Suprapubic skin (tissue), 4 donors: ENCODE measurements at regions not wholly inside any gene's neighbourhood (a gene's known extent, or its start where the extent isn't known, plus 50 kb on each side); places are given as distances from the start of the nearest gene placed in this dataset.

ENCODE experiments used
- DNase-seq, 2 donors: peaks; one replicate each; pipeline ENCODE4 v3.0.0-alpha.2; 2019; ENCODE audit warnings: low spot score in 2 of 2
- H3K27ac ChIP-seq: fragments of 200-600 bp; sonication (generic); one replicate; pipeline ENCODE4 v1.5.1; 2019
- H3K27me3 ChIP-seq: fragments of 200-600 bp; sonication (generic); one replicate; pipeline ENCODE4 v1.5.1; 2019
- H3K36me3 ChIP-seq: fragments of 200-600 bp; sonication (generic); one replicate; pipeline ENCODE4 v1.5.1; 2019
- H3K4me1 ChIP-seq: fragments of 200-600 bp; sonication (generic); one replicate; pipeline ENCODE4 v1.5.1; 2019
- H3K4me3 ChIP-seq: fragments of 200-600 bp; sonication (generic); one replicate; pipeline ENCODE4 v1.5.1; 2019; ENCODE audit warnings: mild to moderate bottlenecking
- H3K9me3 ChIP-seq: fragments of 200-600 bp; sonication (generic); one replicate; pipeline ENCODE4 v1.5.1; 2019
- EP300 ChIP-seq: sonication (generic); formaldehyde crosslinking; IDR thresholded peaks from one replicate; pipeline ENCODE4 v1.6.1; 2017; ENCODE audit warnings: antibody characterized with exemption
- POLR2A ChIP-seq, 2 donors: fragments of 450-650 bp; IDR thresholded peaks; one replicate each; pipeline ENCODE4 v1.6.1; 2017; ENCODE audit warnings: antibody characterized with exemption in 2 of 2, mild to moderate bottlenecking in 2 of 2, moderate library complexity in 2 of 2
- POLR2AphosphoS5 ChIP-seq, 3 donors: sonication (generic); formaldehyde crosslinking; IDR thresholded peaks; one replicate each; pipeline ENCODE4 v1.6.1; 2017; ENCODE audit warnings: antibody characterized with exemption in 3 of 3
- WGBS: methylation state at CpG from one replicate; pipeline ENCODE4 v1.1.5; 2018; 5-methylcytosine and 5-hydroxymethylcytosine counted together
- TF ChIP-seq, protein P1 (sequence below), 2 donors: fragments of 200-600 bp in 1 of 2; fragments of 450-650 bp in 1 of 2; sonication (generic) in 1 of 2; IDR thresholded peaks; one replicate each; pipeline ENCODE4 v1.5.1; 2016 to 2019; ENCODE audit warnings: antibody characterized with exemption in 2 of 2, mild to moderate bottlenecking in 1 of 2, moderate library complexity in 1 of 2

DNA sequence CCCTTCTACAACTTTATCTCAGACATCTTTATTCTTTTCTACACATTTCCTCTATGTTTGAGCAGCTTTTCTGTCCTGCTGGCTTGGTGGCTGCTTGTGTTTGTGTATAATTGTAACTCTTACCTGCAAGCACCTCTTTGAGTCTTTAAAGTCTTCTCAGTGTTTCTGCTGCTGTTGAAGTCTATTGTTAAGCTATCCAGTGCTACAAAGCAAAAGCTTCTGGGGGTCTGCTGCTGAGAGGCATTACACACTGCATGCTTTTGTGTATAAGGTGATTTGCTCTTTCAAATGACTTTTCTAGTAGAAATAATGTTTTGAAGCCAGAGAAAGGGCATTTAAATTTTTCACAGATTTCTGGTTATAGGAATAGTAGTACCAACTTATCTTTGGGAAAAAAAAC is 241.8 kb downstream of the DTHD1 start:
- H3K27me3 ChIP-seq, result no peaks in the 10 kb centered on the region
- no peaks in the 10 kb centered on the region for H3K4me1 ChIP-seq
- no peaks in the 10 kb centered on the region for H3K9me3 ChIP-seq
- no peak for DNase-seq
- H3K36me3 ChIP-seq, result no peaks in the 10 kb centered on the region
- TF ChIP-seq EP300 (no peak), POLR2AphosphoS5 (IDR thresholded peaks at IDR 0.05) (no peak), POLR2A (IDR thresholded peaks at IDR 0.05) (no peak)
- TF ChIP-seq, protein P1, sequence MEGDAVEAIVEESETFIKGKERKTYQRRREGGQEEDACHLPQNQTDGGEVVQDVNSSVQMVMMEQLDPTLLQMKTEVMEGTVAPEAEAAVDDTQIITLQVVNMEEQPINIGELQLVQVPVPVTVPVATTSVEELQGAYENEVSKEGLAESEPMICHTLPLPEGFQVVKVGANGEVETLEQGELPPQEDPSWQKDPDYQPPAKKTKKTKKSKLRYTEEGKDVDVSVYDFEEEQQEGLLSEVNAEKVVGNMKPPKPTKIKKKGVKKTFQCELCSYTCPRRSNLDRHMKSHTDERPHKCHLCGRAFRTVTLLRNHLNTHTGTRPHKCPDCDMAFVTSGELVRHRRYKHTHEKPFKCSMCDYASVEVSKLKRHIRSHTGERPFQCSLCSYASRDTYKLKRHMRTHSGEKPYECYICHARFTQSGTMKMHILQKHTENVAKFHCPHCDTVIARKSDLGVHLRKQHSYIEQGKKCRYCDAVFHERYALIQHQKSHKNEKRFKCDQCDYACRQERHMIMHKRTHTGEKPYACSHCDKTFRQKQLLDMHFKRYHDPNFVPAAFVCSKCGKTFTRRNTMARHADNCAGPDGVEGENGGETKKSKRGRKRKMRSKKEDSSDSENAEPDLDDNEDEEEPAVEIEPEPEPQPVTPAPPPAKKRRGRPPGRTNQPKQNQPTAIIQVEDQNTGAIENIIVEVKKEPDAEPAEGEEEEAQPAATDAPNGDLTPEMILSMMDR (IDR thresholded peaks at IDR 0.05), result no peak
- no peak overlapping the region for H3K27ac ChIP-seq
- H3K4me3 ChIP-seq, result no peak overlapping the region

DNA sequence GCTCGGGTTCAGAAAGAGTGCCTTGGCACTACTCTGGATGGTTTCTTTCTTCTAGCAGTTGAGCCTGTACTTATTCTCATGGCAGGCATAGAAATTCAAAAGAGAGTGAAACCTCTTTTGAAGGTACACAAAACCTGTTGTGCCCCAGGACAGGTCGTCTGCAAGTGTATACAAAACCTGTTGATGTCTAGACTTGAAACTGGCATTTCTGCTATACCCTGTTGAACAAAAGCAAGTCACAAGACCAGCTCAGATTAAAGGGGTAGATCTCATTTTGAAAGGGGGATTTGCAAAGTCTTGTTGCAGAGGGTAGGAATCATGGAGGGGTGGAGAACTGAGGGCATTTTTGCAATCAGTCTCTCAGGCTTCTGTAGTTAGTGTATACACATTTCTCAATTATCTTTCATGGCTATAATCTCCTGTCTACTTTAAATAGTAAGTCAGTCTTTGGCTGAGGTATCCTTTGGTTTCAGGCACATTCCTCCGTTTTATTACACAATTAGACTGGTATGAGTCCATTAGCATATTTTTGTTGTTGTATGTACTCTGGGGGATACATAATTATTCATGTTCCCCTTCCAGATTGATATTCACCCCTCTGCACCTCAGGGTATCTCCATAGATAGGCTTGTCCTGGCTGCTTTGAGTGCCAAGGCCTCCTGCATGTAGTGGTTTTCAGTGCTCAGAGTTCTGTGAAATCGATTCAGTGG is 251.4 kb downstream of the DTHD1 start:
- no peak overlapping the region for H3K4me3 ChIP-seq
- WGBS, result 33% methylated on average over 4 of the region's 4 CpGs

DNA sequence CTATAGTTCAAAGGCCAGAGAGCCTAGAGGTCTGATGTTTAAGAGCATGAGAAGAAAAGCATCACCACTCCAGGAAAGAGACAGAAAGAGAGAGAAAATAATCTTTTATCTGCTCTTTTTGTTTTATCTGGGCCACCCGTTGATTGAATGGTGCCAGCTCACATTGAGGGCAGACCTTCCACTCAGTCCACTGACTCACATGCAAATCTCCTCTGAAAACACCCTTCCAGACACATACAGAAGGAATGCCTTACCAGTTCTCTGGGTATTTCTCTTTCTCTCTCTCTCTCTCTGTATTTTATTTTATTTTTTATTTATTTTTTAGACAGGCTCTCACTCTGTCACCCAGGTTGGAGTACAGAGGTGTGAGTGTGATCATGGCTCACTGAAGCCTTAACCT is 252.5 kb downstream of the DTHD1 start:
- no peaks in the 10 kb centered on the region for H3K4me1 ChIP-seq
- H3K4me3 ChIP-seq, result no peak overlapping the region
- H3K27ac ChIP-seq, result no peak overlapping the region
- WGBS, result 68% methylated on average over 1 of the region's 1 CpG
- TF ChIP-seq EP300 (no peak), POLR2A (IDR thresholded peaks at IDR 0.05) (no peak), POLR2AphosphoS5 (IDR thresholded peaks at IDR 0.05) (no peak)
- TF ChIP-seq, protein P1 (IDR thresholded peaks at IDR 0.05), result no peak
- no peaks in the 10 kb centered on the region for H3K36me3 ChIP-seq
- no peaks in the 10 kb centered on the region for H3K27me3 ChIP-seq
- no peak for DNase-seq
- peaks cover 6% of the 10 kb centered on the region for H3K9me3 ChIP-seq

More for the DNA sequence above, 251.4 kb downstream of the DTHD1 start:
- Histone ChIP-seq H3K36me3 (no peaks in the 10 kb centered on the region), H3K27ac (no peak overlapping the region), H3K9me3 (peaks cover 9% of the 10 kb centered on the region), H3K27me3 (no peaks in the 10 kb centered on the region), H3K4me1 (no peaks in the 10 kb centered on the region)
- DNase-seq, result no peak
- TF ChIP-seq EP300, result no peak
- TF ChIP-seq, protein P1 (IDR thresholded peaks at IDR 0.05), result no peak
- no peak for TF ChIP-seq POLR2A (IDR thresholded peaks at IDR 0.05)
- TF ChIP-seq POLR2AphosphoS5 (IDR thresholded peaks at IDR 0.05), result no peak

DNA sequence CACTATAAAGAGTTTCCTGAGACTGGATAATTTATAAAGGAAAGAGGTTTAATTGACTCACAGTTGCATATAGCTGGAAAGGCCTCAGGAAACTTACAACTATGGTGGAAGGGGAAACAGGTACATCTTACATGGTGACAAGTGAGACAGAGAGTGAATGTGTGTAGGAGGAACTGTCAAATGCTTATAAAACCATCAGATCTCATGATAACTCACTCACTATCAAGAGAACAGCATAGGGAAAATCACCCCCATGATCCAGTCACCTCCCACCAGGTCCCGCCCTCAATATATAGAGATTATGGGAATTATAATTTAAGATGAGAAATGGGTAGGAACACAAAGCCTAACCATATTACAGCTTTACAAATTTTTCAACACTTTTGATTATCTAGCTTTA is 266.0 kb downstream of the DTHD1 start:
- no peak for TF ChIP-seq POLR2A (IDR thresholded peaks at IDR 0.05)
- TF ChIP-seq EP300, result no peak
- no peak for TF ChIP-seq POLR2AphosphoS5 (IDR thresholded peaks at IDR 0.05)
- TF ChIP-seq, protein P1 (IDR thresholded peaks at IDR 0.05), result no peak
- 91% methylated on average over 1 of the region's 1 CpG for WGBS
- no peak for DNase-seq
- Histone ChIP-seq H3K4me3 (no peak overlapping the region), H3K36me3 (no peaks in the 10 kb centered on the region), H3K27me3 (no peaks in the 10 kb centered on the region), H3K4me1 (no peaks in the 10 kb centered on the region), H3K9me3 (no peaks in the 10 kb centered on the region), H3K27ac (no peak overlapping the region)

DNA sequence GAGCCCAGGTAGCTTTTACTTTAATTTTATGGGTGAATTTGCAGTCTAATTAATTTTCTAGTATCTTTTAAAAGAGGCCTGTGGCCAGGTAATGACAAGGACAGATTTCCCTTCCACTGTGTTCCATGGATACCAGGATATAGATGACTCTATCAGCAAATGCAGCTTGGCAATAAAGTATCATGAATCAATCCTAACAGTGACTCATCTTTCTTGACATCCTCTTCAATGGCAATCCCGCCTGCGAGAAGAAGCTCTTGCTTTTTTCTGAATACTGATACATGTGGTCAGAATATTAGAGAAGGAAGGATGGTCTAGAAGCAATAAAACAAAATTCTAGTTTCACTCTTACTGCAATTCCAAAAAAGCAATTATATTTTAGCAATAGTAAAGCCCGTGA is 267.8 kb downstream of the DTHD1 start:
- no peaks in the 10 kb centered on the region for H3K4me1 ChIP-seq
- no peak overlapping the region for H3K4me3 ChIP-seq
- no peaks in the 10 kb centered on the region for H3K27me3 ChIP-seq
- WGBS, result 77% methylated on average over 3 of the region's 3 CpGs
- no peak for TF ChIP-seq POLR2AphosphoS5 (IDR thresholded peaks at IDR 0.05)
- no peak for TF ChIP-seq POLR2A (IDR thresholded peaks at IDR 0.05)
- no peak for TF ChIP-seq EP300
- TF ChIP-seq, protein P1 (IDR thresholded peaks at IDR 0.05), result no peak
- no peak for DNase-seq
- no peaks in the 10 kb centered on the region for H3K36me3 ChIP-seq
- no peaks in the 10 kb centered on the region for H3K9me3 ChIP-seq
- H3K27ac ChIP-seq, result no peak overlapping the region
